ENCODE measurements at regions not wholly inside any gene's neighbourhood (a gene's known extent, or its start where the extent isn't known, plus 50 kb on each side); places are given as distances from the start of the nearest gene placed in this dataset.

GRCh38 chr21:32127081-32127480 is 151.8 kb downstream of the MIS18A start:
- TF ChIP-seq CTCF (IDR thresholded peaks at IDR 0.05; ENCODE audit: low read depth, low read length, missing control alignments): no peak
- in situ Hi-C loops (cut with HindIII; ENCODE audit: low sequenced_read_pairs): no loop called here
- DNase-seq (ENCODE audit: low read depth): no peak
- H3K4me3 ChIP-seq (ENCODE audit: low read depth, low read length): no peak overlapping the region

DNA sequence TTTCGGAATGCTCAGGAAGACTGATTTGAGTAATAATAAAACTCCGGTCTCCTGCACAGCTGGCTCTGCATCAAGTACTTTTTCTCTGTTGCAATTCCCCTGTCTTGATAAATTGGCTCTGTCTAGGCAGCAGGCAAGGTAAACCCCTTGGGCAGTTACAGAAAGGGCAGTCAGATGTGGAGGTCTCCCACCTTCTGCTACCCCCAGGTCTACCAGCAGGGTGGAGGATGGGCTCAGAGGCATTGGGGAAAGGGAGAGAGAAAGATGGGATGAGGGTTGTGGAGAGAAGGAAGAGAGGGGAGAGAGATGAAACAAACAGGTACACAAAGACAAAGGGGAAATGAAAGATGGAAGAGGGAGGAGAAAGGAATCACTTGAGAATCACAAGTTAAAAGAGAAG is 156.8 kb downstream of the MIS18A start:
- TF ChIP-seq CTCF (IDR thresholded peaks at IDR 0.05; ENCODE audit: low read depth, low read length, missing control alignments): no peak
- in situ Hi-C loops (cut with HindIII; ENCODE audit: low sequenced_read_pairs): no loop called here
- H3K4me3 ChIP-seq (ENCODE audit: low read depth, low read length): no peak overlapping the region
- no peak for DNase-seq (ENCODE audit: low read depth)

- no peak for TF ChIP-seq CTCF (IDR thresholded peaks at IDR 0.05; ENCODE audit: low read depth, low read length, missing control alignments)
- in situ Hi-C loops (cut with HindIII; ENCODE audit: low sequenced_read_pairs): no loop called here
- DNase-seq (ENCODE audit: low read depth): no peak
- H3K4me3 ChIP-seq (ENCODE audit: low read depth, low read length): no peak overlapping the region
These were observed 158.6 kb downstream of the MIS18A start for GRCh38 chr21:32120230-32120629.

- DNase-seq (ENCODE audit: low read depth): no peak
- TF ChIP-seq CTCF (IDR thresholded peaks at IDR 0.05; ENCODE audit: low read depth, low read length, missing control alignments): no peak
- in situ Hi-C loops (cut with HindIII; ENCODE audit: low sequenced_read_pairs): no loop called here
- no peak overlapping the region for H3K4me3 ChIP-seq (ENCODE audit: low read depth, low read length)
These were observed 159.0 kb downstream of the MIS18A start for GRCh38 chr21:32119811-32120210.

DNA sequence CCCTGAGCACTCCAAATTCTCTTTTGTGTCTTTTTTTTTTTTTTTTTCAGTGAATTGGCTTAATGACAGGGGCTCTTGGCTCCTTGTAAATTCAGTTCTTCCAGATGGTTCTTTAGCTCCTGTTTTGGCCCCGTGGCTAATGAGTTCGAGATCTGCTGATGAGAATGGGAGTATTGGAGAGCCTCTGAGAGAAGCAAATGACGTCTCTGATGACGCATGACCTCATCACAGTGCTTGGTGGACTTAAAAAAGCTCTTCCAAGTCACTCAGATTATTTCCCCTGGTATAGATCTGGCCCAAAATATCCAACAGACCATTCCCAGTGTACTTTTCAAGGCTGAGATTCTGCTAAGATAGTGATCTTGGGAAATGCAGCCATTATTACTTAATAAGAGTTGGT is 159.5 kb downstream of the MIS18A start:
- DNase-seq (ENCODE audit: low read depth): no peak
- TF ChIP-seq CTCF (IDR thresholded peaks at IDR 0.05; ENCODE audit: low read depth, low read length, missing control alignments): no peak
- H3K4me3 ChIP-seq (ENCODE audit: low read depth, low read length): no peak overlapping the region
- in situ Hi-C loops (cut with HindIII; ENCODE audit: low sequenced_read_pairs): no loop called here

DNA sequence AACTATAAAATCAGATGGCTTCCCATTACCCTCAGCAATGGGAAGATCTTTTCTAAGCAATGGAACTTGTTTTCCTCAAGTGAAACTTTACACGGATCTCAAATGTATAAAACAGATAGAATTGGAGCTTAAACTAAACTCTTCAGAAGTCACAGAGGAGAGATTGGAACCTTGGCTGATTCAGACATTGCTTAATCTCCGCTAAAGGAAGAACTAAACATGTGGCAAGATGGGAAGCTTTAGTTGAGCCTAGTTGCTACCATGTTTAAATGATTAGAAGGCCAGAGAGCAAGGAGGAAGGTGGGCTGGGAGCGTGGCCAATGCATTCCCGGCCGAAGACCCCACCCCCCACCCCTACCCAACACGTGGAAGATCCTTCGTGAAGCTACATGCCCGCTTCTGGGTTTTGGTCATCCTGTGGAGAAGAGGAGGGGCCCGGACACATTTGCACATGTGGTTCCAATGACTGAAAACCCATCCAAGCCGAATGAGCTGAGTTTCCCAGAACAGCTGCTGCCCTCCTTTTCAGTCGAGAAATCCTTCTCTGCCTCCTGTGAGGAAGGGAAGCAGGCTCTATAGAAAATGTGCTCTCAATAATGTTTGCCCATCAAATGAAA is 164.3 kb downstream of the MIS18A start:
- in situ Hi-C loops (cut with HindIII; ENCODE audit: low sequenced_read_pairs): no loop called here
- H3K4me3 ChIP-seq (ENCODE audit: low read depth, low read length): no peak overlapping the region
- no peak for DNase-seq (ENCODE audit: low read depth)
- no peak for TF ChIP-seq CTCF (IDR thresholded peaks at IDR 0.05; ENCODE audit: low read depth, low read length, missing control alignments)
